ENCODE measurements at regions not wholly inside any gene's neighbourhood (a gene's known extent, or its start where the extent isn't known, plus 50 kb on each side); places are given as distances from the start of the nearest gene placed in this dataset.
"Not testable (repeated sequence)": the region's sequence is repeated elsewhere in the genome, so short reads cannot be mapped to it uniquely, and the experiment has no call there.

DNA sequence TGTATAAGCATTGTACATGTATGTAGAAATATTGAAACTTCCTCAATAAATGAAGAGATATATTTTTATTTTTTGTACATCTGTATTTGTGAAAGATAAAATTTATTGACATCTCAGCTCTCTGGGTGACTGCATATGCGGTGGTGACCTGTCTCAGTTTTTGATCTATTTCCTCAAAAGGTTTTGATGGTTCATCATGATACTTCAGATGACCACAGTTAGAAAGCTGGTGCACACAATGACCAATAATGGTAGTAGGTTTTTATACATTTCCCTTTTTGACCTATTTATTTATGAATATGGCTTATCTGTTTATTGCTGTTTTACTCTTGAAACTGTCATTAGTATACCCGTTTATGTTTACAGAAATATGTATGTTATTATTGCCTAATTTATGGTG is 549.6 kb upstream of the CHD1 start:
- not testable (repeated sequence) for H3K27ac ChIP-seq

DNA sequence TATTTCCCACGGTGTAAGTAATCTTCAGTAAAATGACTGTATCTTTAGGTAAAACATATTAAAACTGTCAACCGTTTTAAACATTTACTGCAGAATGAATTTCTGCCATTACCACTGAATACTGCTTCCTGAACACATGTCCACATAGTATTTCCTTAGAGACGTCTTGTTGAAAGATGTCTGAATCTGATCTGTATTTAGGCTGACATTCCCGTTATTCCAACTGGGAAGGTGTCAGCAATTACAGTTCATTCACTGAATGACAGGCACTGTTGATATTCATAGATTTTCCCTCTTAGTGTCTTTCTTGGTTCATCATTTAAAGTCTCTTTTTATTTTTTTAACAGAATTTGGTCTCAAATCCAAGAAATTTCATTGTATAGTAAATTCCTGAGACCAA is 544.5 kb upstream of the CHD1 start:
- not testable (repeated sequence) for H3K27ac ChIP-seq

DNA sequence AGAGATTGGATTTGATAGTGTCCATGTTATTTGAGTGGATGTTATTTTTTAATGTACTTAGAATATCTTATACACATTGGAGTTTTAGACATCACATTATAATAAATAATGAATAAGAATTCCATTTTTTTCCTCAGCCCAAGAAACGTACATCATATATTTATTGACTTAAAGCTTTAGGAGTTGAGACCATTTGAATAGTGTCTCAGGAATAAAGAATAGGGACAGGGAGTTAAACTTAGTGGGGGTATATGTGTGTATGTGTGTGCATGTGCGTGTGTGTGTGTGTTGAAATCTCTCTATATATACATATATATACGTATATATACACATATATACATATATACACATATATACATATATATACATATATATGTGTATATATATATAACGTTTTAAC is 542.9 kb upstream of the CHD1 start:
- not testable (repeated sequence) for H3K27ac ChIP-seq

DNA sequence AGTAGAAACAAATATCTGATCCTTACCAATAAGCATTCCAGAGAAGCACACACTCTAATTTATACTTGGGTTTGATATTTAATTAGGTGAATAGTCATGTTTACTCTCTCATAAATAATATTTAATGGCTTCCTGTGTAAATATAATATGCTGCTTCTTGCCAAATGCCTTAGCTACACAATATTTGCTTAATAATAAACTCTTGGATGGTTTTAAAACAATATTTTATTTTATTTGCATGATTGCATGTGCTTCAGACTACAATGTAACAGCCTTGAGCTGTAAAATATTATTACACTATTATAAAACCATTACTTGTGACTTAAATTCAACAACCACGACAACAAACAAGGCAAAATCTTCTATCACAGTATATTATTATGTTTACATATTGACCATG is 542.4 kb upstream of the CHD1 start:
- H3K27ac ChIP-seq: not testable (repeated sequence)

DNA sequence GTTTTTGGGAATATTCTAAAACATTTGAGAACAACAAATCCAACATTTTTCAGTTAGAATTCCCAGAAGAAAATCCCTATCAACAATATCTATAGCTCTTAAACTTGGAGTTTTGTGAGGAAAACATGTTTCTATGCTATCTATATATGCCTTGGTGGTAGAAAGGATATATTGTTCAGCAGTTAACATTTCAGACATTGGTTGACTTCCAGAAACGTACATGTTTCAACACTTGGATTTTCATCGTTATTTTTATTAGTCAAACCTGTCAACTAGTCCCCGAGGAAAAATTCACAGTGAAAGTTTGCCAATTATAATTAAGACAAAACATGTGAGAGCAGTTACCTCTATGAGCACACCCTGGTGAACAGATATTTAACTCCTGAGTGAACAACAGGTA is 541.8 kb upstream of the CHD1 start:
- H3K27ac ChIP-seq: not testable (repeated sequence)

DNA sequence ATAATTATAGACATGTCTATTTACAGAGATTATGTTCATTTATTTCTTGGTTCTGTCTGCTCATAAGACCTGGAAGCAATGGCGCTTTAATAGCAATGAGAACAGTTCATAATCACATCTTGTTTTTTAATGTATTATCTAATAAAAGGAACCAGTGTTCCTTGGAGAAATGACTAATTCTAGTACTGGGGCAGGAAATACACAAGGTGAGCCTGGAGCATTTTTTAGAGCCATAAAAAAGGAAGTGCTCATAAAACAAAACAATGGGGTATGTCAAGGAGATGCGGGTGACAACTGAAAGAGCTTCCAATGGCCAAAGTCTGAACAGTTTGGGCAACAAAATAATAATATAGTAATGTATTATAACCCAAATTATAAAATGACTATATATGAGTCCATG is 531.9 kb upstream of the CHD1 start:
- H3K27ac ChIP-seq: no peak overlapping the region
- TF ChIP-seq, protein P1, sequence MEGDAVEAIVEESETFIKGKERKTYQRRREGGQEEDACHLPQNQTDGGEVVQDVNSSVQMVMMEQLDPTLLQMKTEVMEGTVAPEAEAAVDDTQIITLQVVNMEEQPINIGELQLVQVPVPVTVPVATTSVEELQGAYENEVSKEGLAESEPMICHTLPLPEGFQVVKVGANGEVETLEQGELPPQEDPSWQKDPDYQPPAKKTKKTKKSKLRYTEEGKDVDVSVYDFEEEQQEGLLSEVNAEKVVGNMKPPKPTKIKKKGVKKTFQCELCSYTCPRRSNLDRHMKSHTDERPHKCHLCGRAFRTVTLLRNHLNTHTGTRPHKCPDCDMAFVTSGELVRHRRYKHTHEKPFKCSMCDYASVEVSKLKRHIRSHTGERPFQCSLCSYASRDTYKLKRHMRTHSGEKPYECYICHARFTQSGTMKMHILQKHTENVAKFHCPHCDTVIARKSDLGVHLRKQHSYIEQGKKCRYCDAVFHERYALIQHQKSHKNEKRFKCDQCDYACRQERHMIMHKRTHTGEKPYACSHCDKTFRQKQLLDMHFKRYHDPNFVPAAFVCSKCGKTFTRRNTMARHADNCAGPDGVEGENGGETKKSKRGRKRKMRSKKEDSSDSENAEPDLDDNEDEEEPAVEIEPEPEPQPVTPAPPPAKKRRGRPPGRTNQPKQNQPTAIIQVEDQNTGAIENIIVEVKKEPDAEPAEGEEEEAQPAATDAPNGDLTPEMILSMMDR (conservative IDR thresholded peaks at IDR 0.05): no peak
- TF ChIP-seq ZFX (IDR thresholded peaks at IDR 0.05): no peak

DNA sequence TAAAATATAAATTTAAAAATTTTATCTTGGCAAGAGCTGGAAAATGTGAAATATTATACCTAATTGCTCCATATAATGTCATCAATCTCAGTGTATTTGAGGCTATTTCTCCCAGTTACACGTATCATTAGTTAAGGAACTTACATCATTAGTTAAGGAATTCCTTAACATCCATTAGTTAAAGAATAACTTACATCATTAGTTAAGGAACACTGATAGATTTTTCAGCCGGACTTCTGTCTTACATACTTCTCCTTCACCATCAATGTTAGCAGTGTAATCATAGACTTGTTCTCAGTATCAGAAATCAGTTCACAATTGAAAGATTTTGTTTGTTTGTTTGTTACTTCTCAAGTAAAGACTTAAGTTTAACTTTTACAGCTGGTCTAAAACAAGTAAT is 524.4 kb upstream of the CHD1 start:
- TF ChIP-seq, protein P1 (conservative IDR thresholded peaks at IDR 0.05): no peak
- no peak for TF ChIP-seq ZFX (IDR thresholded peaks at IDR 0.05)
- no peak overlapping the region for H3K27ac ChIP-seq

DNA sequence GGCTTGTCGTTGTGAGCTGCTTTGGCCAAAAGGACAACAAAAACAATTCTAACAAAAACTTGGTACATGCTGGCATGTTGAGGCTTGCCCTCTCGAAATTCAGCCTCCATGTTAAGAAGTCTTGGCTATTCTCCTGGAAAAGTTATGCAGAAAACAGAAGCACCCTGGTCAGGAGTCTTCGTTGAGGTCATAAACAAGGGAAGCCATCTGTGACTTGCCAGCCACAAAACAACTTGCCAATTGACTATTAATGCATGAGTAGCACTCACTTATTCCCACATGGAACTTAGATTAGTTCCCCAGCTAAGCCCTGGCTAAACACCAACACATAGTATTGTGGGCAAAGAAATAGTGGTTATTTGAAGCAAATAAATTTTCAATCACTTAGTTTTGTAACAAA is 521.0 kb upstream of the CHD1 start:
- TF ChIP-seq, protein P1 (conservative IDR thresholded peaks at IDR 0.05): no peak
- no peak for TF ChIP-seq ZFX (IDR thresholded peaks at IDR 0.05)
- H3K27ac ChIP-seq: no peak overlapping the region

DNA sequence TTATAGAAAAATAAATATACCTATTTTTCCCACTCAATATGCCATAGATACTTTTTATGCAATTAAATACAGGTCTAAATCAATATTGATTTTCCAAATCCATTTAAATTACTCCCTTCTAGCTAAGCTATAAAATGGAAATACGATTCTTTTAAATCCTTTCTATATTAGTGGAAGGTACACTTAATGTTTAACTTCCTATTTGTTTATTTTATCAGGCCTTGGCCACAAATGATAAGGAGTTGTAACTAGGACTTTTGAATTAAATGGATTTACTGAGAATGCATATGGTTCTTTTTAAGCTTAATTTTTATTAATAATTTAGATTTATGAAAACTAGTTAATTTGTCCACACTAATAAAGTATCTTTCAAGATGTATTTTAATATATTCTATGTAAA is 517.0 kb upstream of the CHD1 start:
- peak overlapping the region; percentile 48; the same call in 1 of the 2 replicates for H3K27ac ChIP-seq
- TF ChIP-seq, protein P1 (conservative IDR thresholded peaks at IDR 0.05): no peak
- TF ChIP-seq ZFX (IDR thresholded peaks at IDR 0.05): no peak

DNA sequence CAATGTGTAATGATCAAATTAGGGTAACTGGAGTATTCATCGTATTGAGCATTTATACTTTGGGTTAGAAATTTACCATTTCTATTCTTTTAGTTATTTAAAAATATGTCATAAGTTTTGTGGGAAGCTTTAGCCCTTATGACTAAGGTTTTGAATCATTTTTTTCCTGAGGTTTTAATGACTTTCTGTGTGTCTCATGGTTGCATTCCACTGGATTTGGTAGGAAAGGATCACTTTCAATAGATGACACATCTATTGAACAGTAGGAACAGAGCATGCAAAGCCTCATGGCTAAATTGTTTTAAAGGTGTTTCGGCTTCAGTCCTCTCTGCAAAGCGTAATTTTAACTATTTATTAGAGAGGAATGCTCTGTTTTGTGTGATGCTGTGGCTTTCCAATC is 512.4 kb upstream of the CHD1 start:
- TF ChIP-seq ZFX (IDR thresholded peaks at IDR 0.05): no peak
- TF ChIP-seq, protein P1 (conservative IDR thresholded peaks at IDR 0.05): no peak
- H3K27ac ChIP-seq: no peak overlapping the region

DNA sequence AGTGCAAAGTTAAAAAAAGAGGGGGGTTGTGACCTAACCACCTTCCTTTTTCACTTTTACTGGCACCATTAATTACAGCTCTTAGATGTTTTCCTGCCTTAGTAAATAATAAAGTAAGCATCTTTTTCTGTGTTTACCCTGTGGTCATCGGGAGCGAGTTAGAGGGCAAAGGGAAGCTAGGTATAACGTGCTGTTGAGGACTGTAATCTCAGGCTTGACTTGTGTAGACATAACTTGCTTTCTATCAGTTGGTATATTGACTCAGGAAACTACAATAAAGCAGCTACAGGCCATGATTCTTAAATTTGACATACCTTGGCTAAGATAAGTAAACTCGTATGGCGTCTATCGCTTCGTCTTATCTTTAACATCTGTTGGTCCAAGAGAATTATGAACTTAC is 509.8 kb upstream of the CHD1 start:
- H3K27ac ChIP-seq: no peak overlapping the region
- TF ChIP-seq, protein P1 (conservative IDR thresholded peaks at IDR 0.05): no peak
- no peak for TF ChIP-seq ZFX (IDR thresholded peaks at IDR 0.05)

All from C4-2B (cell line).